GM12878 (cell line): ENCODE measurements at regions not wholly inside any gene's neighbourhood (a gene's known extent, or its start where the extent isn't known, plus 50 kb on each side); places are given as distances from the start of the nearest gene placed in this dataset.

Experiments
- ATAC-seq: fragments of 200-7000 bp; cut with Tn5 transposase; 3 replicates; pipeline ENCODE4 v1.9.1; 2020; ENCODE audit warnings: mild to moderate bottlenecking, moderate library complexity
- BruUV-seq: library from RNA; stranded (reverse); fragments of 400-500 nt; replicated peaks from 2 replicates; lab custom pipeline; 2021; lab: Mats Ljungman, UMichigan
- CTCF ChIA-PET: fragments of 300-600 bp; sonication (Branson Sonifier 250); formaldehyde crosslinking; extraction: SDS; loops from one replicate; lab custom pipeline; 2021; ENCODE audit warnings: inconsistent platforms; lab: Yijun Ruan, JAX
- POLR2A ChIA-PET: fragments of 350-600 bp; formaldehyde crosslinking; extraction: SDS; loops from one replicate; lab custom pipeline; 2021; ENCODE audit warnings: inconsistent platforms; lab: Charles Lee
- RAD21 ChIA-PET: fragments of 300-600 bp; sonication (Branson Sonifier 250); formaldehyde crosslinking; loops from one replicate; lab custom pipeline; 2023; ENCODE audit warnings: antibody characterized with exemption; ENCODE audit not compliant: unreplicated experiment; lab: Charles Lee
- SMC1A ChIA-PET: fragments of 300-600 bp; sonication (Branson Sonifier 250); formaldehyde crosslinking; loops from one replicate; lab custom pipeline; 2023; ENCODE audit not compliant: unreplicated experiment, uncharacterized antibody; lab: Charles Lee
- DNase-seq: peaks from one replicate; pipeline ENCODE4 v3.0.0-alpha.2; 2011; ENCODE audit warnings: low read depth, low spot score
- FAIRE-seq: peaks from 3 replicates; lab custom pipeline; 2011; peaks lifted over from hg19 to GRCh38; lab: Jason Lieb, UNC
- H2AFZ ChIP-seq: 2 replicates; pipeline ENCODE4 v1.6.0; 2011; ENCODE audit warnings: low read depth, low read length, control low read depth; ENCODE audit not compliant: control insufficient read depth
- H3K27ac ChIP-seq: 2 replicates; pipeline ENCODE4 v1.5.1; 2011; ENCODE audit warnings: control low read depth; ENCODE audit not compliant: control insufficient read depth, insufficient read depth
- H3K27me3 ChIP-seq, 2 experiments: replicated peaks in 1 of 2; 2 replicates each; pipeline versions ENCODE4 v1.6.0 to v1.6.1; 2011; ENCODE audit warnings: low read length in 1 of 2; ENCODE audit not compliant: control insufficient read depth in 2 of 2, insufficient read depth in 2 of 2
- H3K36me3 ChIP-seq, 2 experiments: 2 replicates each; pipeline ENCODE4 v1.5.1; 2011; ENCODE audit warnings: low read length in 1 of 2; ENCODE audit not compliant: control insufficient read depth in 2 of 2, insufficient read depth in 2 of 2
- H3K4me1 ChIP-seq: 2 replicates; pipeline ENCODE4 v1.6.1; 2011; ENCODE audit warnings: mild to moderate bottlenecking, low read length, moderate library complexity, mixed read lengths; ENCODE audit not compliant: control insufficient read depth, insufficient read depth
- H3K4me2 ChIP-seq: 2 replicates; pipeline ENCODE4 v1.6.0; 2011; ENCODE audit warnings: control low read depth; ENCODE audit not compliant: control insufficient read depth, insufficient read depth
- H3K4me3 ChIP-seq: fragments of 200-600 bp; sonication (generic); 2 replicates; pipeline ENCODE4 v1.5.1; 2016
- H3K79me2 ChIP-seq: 2 replicates; pipeline ENCODE4 v1.6.0; 2011; ENCODE audit warnings: low read length; ENCODE audit not compliant: control insufficient read depth, insufficient read depth
- H3K9ac ChIP-seq: 2 replicates; pipeline ENCODE4 v1.8.0; 2011; ENCODE audit warnings: low read length, control low read depth, mixed read lengths; ENCODE audit not compliant: control insufficient read depth, insufficient read depth
- H3K9me3 ChIP-seq: replicated peaks from 3 replicates; pipeline ENCODE4 v1.5.1; 2011; ENCODE audit warnings: mild to moderate bottlenecking, low read length; ENCODE audit not compliant: control insufficient read depth, insufficient read depth
- H4K20me1 ChIP-seq: 2 replicates; pipeline ENCODE4 v1.6.0; 2011; ENCODE audit not compliant: control insufficient read depth, insufficient read depth
- ASH2L ChIP-seq: fragments of 300-600, 200-600 bp; sonication (generic); IDR thresholded peaks from 2 replicates; pipeline ENCODE4 v1.6.1; 2017; ENCODE audit warnings: low read depth, mild to moderate bottlenecking, borderline replicate concordance
- ATF2 ChIP-seq: IDR thresholded peaks from 2 replicates; pipeline ENCODE4 v1.6.1; 2012; ENCODE audit warnings: low read length, inconsistent platforms
- ATF7 ChIP-seq: fragments of 450-650 bp; IDR thresholded peaks from 2 replicates; pipeline ENCODE4 v1.6.1; 2016; ENCODE audit warnings: low read depth, mild to moderate bottlenecking
- BHLHE40 ChIP-seq, 2 experiments: fragments of 450-650 bp in 1 of 2; IDR thresholded peaks; 2 replicates each; pipeline ENCODE4 v1.6.1; 2011 to 2017; ENCODE audit warnings: low read depth in 2 of 2, borderline replicate concordance in 1 of 2, improper control_type of control experiment in 1 of 2, low read length in 1 of 2, mild to moderate bottlenecking in 1 of 2
- CBX3 ChIP-seq: fragments of 200-600 bp; sonication (generic); IDR thresholded peaks from 2 replicates; pipeline ENCODE4 v1.6.1; 2016; ENCODE audit warnings: low read depth, borderline replicate concordance
- CEBPB ChIP-seq, 2 experiments: fragments of 150-350 bp in 1 of 2; IDR thresholded peaks; 2 replicates each; pipeline ENCODE4 v1.6.1; 2012 to 2014; ENCODE audit warnings: low read depth in 2 of 2, low read length in 2 of 2, borderline replicate concordance in 1 of 2, inconsistent platforms in 1 of 2
- CHD2 ChIP-seq: IDR thresholded peaks from 2 replicates; pipeline ENCODE4 v1.6.1; 2011; ENCODE audit warnings: low read depth, low read length, improper control_type of control experiment, borderline replicate concordance
- EED ChIP-seq: sonication (generic); IDR thresholded peaks from 2 replicates; pipeline ENCODE4 v1.6.1; 2016; ENCODE audit warnings: antibody characterized with exemption, low read depth
- HCFC1 ChIP-seq: fragments of 150-350 bp; IDR thresholded peaks from 2 replicates; pipeline ENCODE4 v1.6.1; 2014; ENCODE audit warnings: low read length
- MAX ChIP-seq: IDR thresholded peaks from 2 replicates; pipeline ENCODE4 v1.6.1; 2012; ENCODE audit warnings: low read depth, low read length, improper control_type of control experiment
- PRDM15 ChIP-seq: fragments of 450-650 bp; formaldehyde crosslinking; IDR thresholded peaks from 2 replicates; pipeline ENCODE4 v1.4.0; 2020; ENCODE audit warnings: mild to moderate bottlenecking, moderate library complexity
- RAD51 ChIP-seq: fragments of 450-650 bp; IDR thresholded peaks from 2 replicates; pipeline ENCODE4 v1.6.1; 2016; ENCODE audit warnings: moderate library complexity, mild to moderate bottlenecking, inconsistent platforms
- RFX5 ChIP-seq: IDR thresholded peaks from 2 replicates; pipeline ENCODE4 v1.6.1; 2011; ENCODE audit warnings: low read depth, low read length, improper control_type of control experiment
- TCF12 ChIP-seq: IDR thresholded peaks from 2 replicates; pipeline ENCODE4 v1.6.1; 2011; ENCODE audit warnings: low read depth, mild to moderate bottlenecking, low read length
- USF2 ChIP-seq: IDR thresholded peaks from 2 replicates; pipeline ENCODE4 v1.6.1; 2011; ENCODE audit warnings: low read depth, low read length, improper control_type of control experiment, borderline replicate concordance
- ZBTB33 ChIP-seq: fragments of 450-650 bp; IDR thresholded peaks from 2 replicates; pipeline ENCODE4 v1.6.1; 2017; ENCODE audit warnings: mild to moderate bottlenecking
- ZSCAN29 ChIP-seq: fragments of 450-650 bp; IDR thresholded peaks from 2 replicates; pipeline ENCODE4 v1.6.1; 2017; ENCODE audit warnings: mild to moderate bottlenecking, moderate library complexity
- WGBS: methylation state at CpG from one replicate; pipeline ENCODE4 v1.1.6; 2016; ENCODE audit warnings: low lambda C conversion rate; ENCODE audit not compliant: insufficient replicate concordance, insufficient coverage; ENCODE audit errors: missing lambda C conversion rate; 5-methylcytosine and 5-hydroxymethylcytosine counted together
- in situ Hi-C: fragments of 300-500 bp; cut with MboI; formaldehyde crosslinking; loops from 9 replicates; pipeline ENCODE4 v1.14.3; 2018; ENCODE audit warnings: mixed read lengths
- intact Hi-C: fragments of 100-400 bp; cut with micrococcal nuclease; formaldehyde crosslinking; loops from one replicate; pipeline ENCODE4 v1.14.2; 2022; ENCODE audit not compliant: unreplicated experiment

- Histone ChIP-seq H2AFZ (no peak overlapping the region), H3K36me3 (no peaks in the 10 kb centered on the region), H4K20me1 (no peaks in the 10 kb centered on the region), H3K4me3 (no peak overlapping the region), H3K27me3 (no peaks in the 10 kb centered on the region), H3K9ac (no peak overlapping the region), H3K9me3 (no peaks in the 10 kb centered on the region), H3K4me1 (no peaks in the 10 kb centered on the region), H3K79me2 (no peaks in the 10 kb centered on the region), H3K27ac (no peak overlapping the region), H3K4me2 (no peak overlapping the region)
- DNase-seq, result no peak
- ChIA-PET POLR2A (no interaction called here), RAD21 (no interaction called here), SMC1A (no interaction called here), CTCF (no interaction called here)
- TF ChIP-seq ZBTB33 (no peak), USF2 (no peak), MAX (no peak), ASH2L (no peak), RAD51 (no peak), CHD2 (no peak), TCF12 (no peak), PRDM15 (CRISPR knock-in tag) (no peak), RFX5 (no peak), ZSCAN29 (no peak), ATF2 (no peak), CBX3 (no peak), CEBPB (IDR thresholded peaks at IDR 0.05; ENCODE audit: borderline replicate concordance in 1 of 2, low read depth in 2 of 2, low read length in 2 of 2) (no peak), ATF7 (no peak), BHLHE40 (IDR thresholded peaks at IDR 0.05; ENCODE audit: borderline replicate concordance in 1 of 2, low read depth in 2 of 2, low read length in 1 of 2) (no peak), EED (no peak), HCFC1 (no peak)
- in situ Hi-C loops, result no loop called here
- intact Hi-C loops, result no loop called here
- no peak for FAIRE-seq
- 13% methylated on average over 3 of the region's 3 CpGs for WGBS
- ATAC-seq, result no peak
- no TSS peak for BruUV-seq
Observed at GRCh38 chr9:8183618-8184017, 384.0 kb upstream of the DMAC1 start.
